Fibroblast of mammary gland (primary cell): ENCODE measurements at regions not wholly inside any gene's neighbourhood (a gene's known extent, or its start where the extent isn't known, plus 50 kb on each side); places are given as distances from the start of the nearest gene placed in this dataset.
"Not testable (repeated sequence)": the region's sequence is repeated elsewhere in the genome, so short reads cannot be mapped to it uniquely, and the experiment has no call there.

Experiments used
- DNase-seq: peaks from one replicate; pipeline ENCODE4 v3.0.0-alpha.2; 2010; ENCODE audit warnings: low read depth
- H3K4me3 ChIP-seq: 2 replicates; pipeline ENCODE4 v1.5.1; 2011; ENCODE audit warnings: low read depth, mild to moderate bottlenecking, low read length, moderate library complexity; ENCODE audit not compliant: control insufficient read depth
- TF ChIP-seq, protein P1 (sequence below): conservative IDR thresholded peaks from 2 replicates; pipeline ENCODE4 v1.5.1; 2011; ENCODE audit warnings: low read depth, low read length, inconsistent platforms; ENCODE audit not compliant: control insufficient read depth, insufficient read depth

DNA sequence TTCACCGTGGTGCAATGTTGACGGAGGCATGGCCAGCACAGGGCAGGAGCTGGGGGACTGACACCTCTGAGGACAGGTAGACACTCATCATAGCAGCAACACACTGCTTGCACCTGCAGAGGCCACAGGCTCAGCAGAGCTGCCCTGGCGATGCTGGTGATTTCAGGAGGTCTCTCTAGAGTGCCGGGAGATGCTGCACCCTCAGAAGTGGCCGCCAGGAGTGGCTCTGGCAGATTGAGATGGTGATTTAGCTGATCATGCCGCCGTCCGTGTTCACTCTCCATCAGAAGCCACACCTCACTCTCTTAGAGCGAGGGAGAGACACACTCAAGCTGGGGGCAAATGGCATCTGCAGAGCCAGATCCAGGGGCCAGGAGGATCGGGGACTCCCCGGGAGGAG, 244.6 kb upstream of the SGCG start:
- TF ChIP-seq, protein P1, sequence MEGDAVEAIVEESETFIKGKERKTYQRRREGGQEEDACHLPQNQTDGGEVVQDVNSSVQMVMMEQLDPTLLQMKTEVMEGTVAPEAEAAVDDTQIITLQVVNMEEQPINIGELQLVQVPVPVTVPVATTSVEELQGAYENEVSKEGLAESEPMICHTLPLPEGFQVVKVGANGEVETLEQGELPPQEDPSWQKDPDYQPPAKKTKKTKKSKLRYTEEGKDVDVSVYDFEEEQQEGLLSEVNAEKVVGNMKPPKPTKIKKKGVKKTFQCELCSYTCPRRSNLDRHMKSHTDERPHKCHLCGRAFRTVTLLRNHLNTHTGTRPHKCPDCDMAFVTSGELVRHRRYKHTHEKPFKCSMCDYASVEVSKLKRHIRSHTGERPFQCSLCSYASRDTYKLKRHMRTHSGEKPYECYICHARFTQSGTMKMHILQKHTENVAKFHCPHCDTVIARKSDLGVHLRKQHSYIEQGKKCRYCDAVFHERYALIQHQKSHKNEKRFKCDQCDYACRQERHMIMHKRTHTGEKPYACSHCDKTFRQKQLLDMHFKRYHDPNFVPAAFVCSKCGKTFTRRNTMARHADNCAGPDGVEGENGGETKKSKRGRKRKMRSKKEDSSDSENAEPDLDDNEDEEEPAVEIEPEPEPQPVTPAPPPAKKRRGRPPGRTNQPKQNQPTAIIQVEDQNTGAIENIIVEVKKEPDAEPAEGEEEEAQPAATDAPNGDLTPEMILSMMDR = no peak
- no peak overlapping the region for H3K4me3 ChIP-seq
- no peak for DNase-seq

DNA sequence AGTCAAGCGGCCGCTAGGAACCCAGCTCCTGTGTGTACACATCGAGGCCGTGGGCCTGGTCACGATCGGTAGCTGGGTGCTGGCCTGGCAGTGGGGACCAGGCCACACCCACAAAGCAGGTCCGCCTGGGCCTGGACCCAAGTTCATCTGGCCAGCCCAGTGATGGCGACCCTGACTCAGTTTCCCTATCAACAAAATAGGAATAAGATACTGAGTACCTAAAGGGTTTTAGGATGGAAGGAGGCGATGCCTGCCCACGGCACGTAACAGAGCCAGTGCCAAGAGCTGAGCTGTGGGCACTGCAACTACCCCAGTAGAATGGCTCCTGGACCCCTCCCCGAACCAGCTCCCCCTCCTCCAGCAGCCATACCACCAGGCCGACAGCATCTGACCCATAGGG, 243.5 kb upstream of the SGCG start:
- no peak overlapping the region for H3K4me3 ChIP-seq
- TF ChIP-seq, protein P1 = no peak
- no peak for DNase-seq

DNA sequence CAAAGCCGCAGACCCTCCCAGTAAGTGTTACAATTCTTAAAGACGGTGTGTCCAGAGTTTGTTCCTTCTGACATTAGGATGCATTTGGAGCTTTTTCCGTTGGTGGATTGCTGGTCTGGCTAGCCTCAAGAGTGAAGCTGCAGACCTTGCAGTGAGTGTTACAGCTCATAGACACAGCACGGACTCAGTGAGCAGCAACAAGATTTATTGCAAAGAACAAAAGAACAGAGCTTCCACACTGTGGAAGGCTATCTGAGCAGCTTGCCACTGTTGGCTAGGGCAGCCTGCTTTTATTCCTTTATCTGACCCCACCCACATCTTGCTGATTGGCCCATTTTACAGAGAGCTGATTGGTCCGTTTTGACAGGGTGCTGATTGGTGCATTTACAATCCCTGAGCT, 242.8 kb upstream of the SGCG start:
- no peak for DNase-seq
- TF ChIP-seq, protein P1 = no peak
- no peak overlapping the region for H3K4me3 ChIP-seq

DNA sequence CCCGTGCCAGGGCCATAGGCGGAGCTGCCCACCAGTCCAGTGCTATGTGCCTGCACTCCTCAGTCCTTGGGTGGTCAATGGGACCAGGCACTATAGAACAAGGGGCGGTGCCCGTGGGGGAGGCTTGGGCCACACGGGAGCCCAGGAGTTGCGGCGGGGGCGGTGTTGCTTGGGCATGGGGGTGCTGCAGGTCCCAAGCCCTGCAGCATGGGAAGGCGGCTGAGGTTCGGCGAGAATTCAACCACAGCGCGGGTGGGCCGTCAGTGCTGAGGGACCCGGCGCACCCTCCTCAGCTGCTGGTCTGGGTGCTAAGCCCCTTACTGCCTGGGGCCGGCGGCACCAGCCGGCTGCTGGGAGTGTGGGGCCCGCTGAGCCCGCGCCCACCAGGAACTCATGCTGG, 242.2 kb upstream of the SGCG start:
- no peak overlapping the region for H3K4me3 ChIP-seq
- no peak for DNase-seq
- TF ChIP-seq, protein P1 = no peak

DNA sequence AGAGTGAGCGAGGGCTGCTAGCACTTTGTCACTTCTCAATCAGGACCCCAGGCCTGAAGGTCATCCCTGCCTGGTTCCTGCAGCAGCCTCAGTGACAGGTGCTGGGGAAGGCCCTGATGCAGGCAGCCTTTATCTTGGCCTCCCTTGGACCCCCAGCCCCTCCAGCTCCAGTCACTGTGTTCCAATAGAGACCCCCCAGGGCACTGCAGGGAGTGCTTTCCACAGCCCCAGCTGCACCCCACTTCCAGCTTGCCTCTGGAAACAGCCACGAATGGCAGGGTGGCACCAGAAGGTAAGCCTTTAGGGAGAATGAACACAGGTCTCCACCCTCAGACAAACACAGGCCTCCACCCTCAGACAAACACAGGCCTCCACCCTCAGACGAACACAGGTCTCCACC, 241.6 kb upstream of the SGCG start:
- no peak for DNase-seq
- TF ChIP-seq, protein P1 = no peak
- no peak overlapping the region for H3K4me3 ChIP-seq

DNA sequence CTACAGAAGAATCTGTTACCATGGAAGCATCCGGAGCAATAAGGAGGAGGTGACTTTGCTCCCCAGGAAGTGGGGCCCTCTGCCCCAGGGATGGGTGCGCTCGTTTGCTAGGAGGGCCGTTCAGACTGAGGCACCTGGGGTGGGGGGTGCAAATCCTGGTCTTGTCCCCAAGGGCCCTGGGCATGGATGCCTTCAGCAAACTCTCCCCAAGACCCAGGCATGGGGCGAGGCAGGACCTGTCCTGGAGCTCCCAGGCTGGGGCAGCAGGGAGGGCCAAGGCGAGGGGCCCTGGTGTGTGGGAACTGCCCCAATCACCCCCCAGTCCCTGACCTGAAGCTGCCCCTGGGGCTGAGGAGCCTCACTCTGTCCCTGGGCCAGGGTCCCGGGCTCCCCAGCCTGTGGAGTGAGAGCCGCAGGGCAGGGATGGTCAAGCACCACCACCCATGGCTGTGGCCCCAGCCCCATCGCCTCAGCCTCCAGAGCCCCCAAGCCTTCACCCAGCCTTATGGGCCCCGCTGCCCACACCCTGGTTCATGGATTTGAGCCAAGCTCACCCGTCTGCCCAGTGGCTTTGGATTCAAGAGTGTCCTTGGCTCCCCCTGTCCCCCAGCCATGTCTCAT, 240.6 kb upstream of the SGCG start:
- no peak for DNase-seq
- TF ChIP-seq, protein P1 = no peak

DNA sequence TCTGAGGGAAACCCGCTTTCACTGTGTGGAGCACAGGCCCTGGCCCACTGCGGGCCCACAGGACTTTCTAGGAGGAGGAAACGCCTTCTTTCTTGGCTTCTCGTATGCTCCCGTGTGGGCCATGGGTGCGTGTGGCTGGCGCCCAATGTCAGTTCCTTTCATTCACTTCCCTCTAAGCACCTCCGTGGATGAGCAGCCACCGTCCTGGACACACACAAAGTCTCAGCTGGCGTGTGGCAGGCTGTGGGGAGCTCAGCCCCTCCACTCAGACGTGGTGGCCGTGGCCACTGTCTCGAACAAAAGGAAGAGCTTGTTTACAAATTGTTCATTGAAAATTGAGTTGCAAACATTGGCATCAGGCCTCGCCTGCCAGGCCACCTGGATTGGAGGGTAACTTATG, 240.0 kb upstream of the SGCG start:
- H3K4me3 ChIP-seq = no peak overlapping the region
- DNase-seq = no peak
- TF ChIP-seq, protein P1 = no peak

More for the DNA sequence above, 240.6 kb upstream of the SGCG start:
- no peak overlapping the region for H3K4me3 ChIP-seq

DNA sequence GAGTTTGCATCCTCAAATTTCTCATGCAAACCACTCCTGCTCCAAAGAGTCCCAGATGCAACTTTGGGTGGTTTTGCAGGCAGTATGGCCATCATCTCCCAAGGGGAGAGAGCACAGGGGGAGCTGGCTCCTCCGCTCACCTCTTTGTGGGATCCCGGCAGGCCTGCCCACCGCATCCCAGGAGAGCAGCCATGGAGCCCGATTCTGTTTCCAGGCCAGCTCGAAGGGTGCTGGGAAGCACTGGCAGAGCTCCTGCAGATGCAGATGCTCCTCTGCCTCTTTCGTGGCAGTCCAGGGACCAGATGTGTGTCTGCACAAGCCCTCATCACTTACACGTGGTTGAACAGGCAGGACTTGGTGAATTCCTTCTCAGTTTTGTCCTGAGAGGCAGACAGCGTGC, 239.3 kb upstream of the SGCG start:
- not testable (repeated sequence) for H3K4me3 ChIP-seq, DNase-seq

DNA sequence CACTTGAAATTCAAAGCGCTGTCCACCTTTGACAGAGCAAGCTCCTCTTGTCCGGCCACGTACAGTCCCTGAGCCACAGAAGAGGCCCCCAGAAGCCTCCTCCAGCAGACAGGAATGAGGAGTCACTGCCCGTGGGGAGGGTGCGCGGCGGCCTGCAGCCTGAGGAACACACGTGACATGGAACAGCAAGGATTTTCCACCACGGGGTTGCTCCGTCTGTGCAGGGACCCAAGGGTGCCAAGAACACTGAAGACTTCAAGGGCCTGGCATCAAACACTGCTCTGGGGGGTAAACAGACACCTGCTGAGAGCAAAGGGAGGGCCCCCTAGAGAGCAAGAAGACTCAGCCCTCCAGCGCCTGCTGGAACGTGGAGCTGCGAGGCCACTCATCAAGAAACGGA, 237.9 kb upstream of the SGCG start:
- H3K4me3 ChIP-seq, DNase-seq: not testable (repeated sequence)
